ENCODE measurements at regions not wholly inside any gene's neighbourhood (a gene's known extent, or its start where the extent isn't known, plus 50 kb on each side); places are given as distances from the start of the nearest gene placed in this dataset.

DNA sequence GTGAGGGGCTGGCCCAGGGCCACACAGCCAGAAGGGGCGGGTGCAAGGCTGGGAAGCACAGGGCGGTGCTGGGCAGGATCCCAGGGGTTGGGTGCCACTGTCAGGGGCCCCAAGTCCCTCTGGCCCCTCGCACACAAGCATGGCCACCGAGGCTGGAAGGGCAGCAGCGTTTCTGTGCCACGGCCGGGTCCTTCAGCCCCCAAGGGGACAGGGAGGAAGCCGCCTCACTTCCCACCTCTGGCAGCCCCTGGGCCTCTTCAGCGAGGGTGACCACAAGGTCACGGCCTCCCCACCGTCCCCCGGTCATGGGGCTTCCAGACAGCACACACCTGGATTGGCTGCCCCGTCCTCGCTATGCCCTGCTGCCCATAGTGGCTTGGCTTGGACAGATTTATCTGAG lies 77.1 kb upstream of the TTC34 start:
- no peak overlapping the region for H3K4me3 ChIP-seq (ENCODE audit: extremely low read depth, insufficient read depth, low read length, poor library complexity, severe bottlenecking)
- H3K36me3 ChIP-seq (ENCODE audit: control insufficient read depth, insufficient read depth, low read length) = no peaks in the 10 kb centered on the region
- 68 to 84% methylated on average over 5 to 14 of the region's 14 CpGs for WGBS, 2 experiments (ENCODE audit: insufficient coverage in 2 of 2)
- peaks cover 45% of the 10 kb centered on the region for H3K9me3 ChIP-seq (ENCODE audit: control insufficient read depth, low read length)
- no peak overlapping the region for H3K27ac ChIP-seq (ENCODE audit: low read depth, low read length, severe bottlenecking)
- no peaks in the 10 kb centered on the region for H3K4me1 ChIP-seq (ENCODE audit: control insufficient read depth, insufficient read depth, low read length, poor library complexity, severe bottlenecking)

DNA sequence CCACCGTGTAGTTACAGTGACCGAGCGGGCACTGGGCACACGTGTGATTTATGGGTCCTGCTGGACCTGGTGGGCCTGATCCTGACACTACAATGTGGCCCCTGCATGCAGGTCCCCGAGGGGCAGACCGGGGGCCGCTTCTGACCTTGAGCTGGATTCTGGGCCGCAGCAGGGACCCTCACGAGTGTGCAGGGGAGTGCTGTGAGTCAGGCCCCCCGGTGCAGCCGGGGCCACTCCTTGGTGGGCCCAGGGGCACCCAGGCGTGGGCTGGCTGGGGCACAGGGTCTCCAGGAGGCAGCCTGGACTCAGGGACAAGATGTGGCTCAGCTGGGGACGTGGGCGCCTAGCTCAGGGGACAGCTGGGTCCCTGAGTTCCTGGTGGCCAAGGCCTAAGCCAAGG lies 77.5 kb upstream of the TTC34 start:
- H3K9me3 ChIP-seq (ENCODE audit: control insufficient read depth, low read length) = peaks cover 41% of the 10 kb centered on the region
- H3K36me3 ChIP-seq (ENCODE audit: control insufficient read depth, insufficient read depth, low read length) = no peaks in the 10 kb centered on the region
- H3K4me3 ChIP-seq (ENCODE audit: extremely low read depth, insufficient read depth, low read length, poor library complexity, severe bottlenecking) = no peak overlapping the region
- no peaks in the 10 kb centered on the region for H3K4me1 ChIP-seq (ENCODE audit: control insufficient read depth, insufficient read depth, low read length, poor library complexity, severe bottlenecking)
- 87 to 88% methylated on average over 14 of the region's 14 CpGs for WGBS, 2 experiments (ENCODE audit: insufficient coverage in 2 of 2)
- H3K27ac ChIP-seq (ENCODE audit: low read depth, low read length, severe bottlenecking) = no peak overlapping the region

- Histone ChIP-seq H3K4me1 (ENCODE audit: control insufficient read depth, insufficient read depth, low read length, poor library complexity, severe bottlenecking) (no peaks in the 10 kb centered on the region), H3K4me3 (ENCODE audit: extremely low read depth, insufficient read depth, low read length, poor library complexity, severe bottlenecking) (no peak overlapping the region), H3K27ac (ENCODE audit: low read depth, low read length, severe bottlenecking) (no peak overlapping the region), H3K9me3 (ENCODE audit: control insufficient read depth, low read length) (peaks cover 36% of the 10 kb centered on the region), H3K36me3 (ENCODE audit: control insufficient read depth, insufficient read depth, low read length) (no peaks in the 10 kb centered on the region)
- WGBS, 2 experiments (ENCODE audit: insufficient coverage in 2 of 2) = 87 to 92% methylated on average over 13 to 14 of the region's 18 CpGs
Measured at GRCh38 chr1:2879591-2879990, 78.1 kb upstream of the TTC34 start.

DNA sequence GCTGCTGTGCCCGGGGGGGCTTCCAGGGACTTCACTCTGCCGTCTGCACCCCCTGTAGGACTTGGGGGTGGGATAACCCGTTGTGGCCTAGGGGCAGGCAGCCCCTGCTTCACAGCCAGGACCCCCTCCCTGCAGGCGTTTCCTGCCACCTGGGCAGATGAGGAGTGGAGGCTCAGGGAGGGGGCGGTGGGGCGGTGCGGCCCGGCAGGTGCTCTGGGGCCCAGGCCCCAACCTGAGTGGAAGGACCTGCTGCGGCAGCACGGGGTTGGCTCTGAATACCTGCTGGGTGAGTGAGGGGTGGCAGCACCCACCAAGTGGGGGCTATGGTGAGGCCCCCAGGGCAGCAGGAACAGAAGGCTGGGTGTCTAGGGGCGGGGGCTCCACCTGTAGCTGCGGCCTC lies 78.6 kb upstream of the TTC34 start:
- Histone ChIP-seq H3K36me3 (ENCODE audit: control insufficient read depth, insufficient read depth, low read length) (no peaks in the 10 kb centered on the region), H3K4me1 (ENCODE audit: control insufficient read depth, insufficient read depth, low read length, poor library complexity, severe bottlenecking) (no peaks in the 10 kb centered on the region), H3K4me3 (ENCODE audit: extremely low read depth, insufficient read depth, low read length, poor library complexity, severe bottlenecking) (no peak overlapping the region), H3K9me3 (ENCODE audit: control insufficient read depth, low read length) (peaks cover 36% of the 10 kb centered on the region), H3K27ac (ENCODE audit: low read depth, low read length, severe bottlenecking) (no peak overlapping the region)
- 82 to 84% methylated on average over 7 to 11 of the region's 12 CpGs for WGBS, 2 experiments (ENCODE audit: insufficient coverage in 2 of 2)

GRCh38 chr1:2880812-2881295 lies 79.4 kb upstream of the TTC34 start:
- 83 to 87% methylated on average over 14 to 15 of the region's 15 CpGs for WGBS, 2 experiments (ENCODE audit: insufficient coverage in 2 of 2)
- H3K27ac ChIP-seq (ENCODE audit: low read depth, low read length, severe bottlenecking) = no peak overlapping the region
- no peak overlapping the region for H3K4me3 ChIP-seq (ENCODE audit: extremely low read depth, insufficient read depth, low read length, poor library complexity, severe bottlenecking)
- H3K36me3 ChIP-seq (ENCODE audit: control insufficient read depth, insufficient read depth, low read length) = no peaks in the 10 kb centered on the region
- H3K9me3 ChIP-seq (ENCODE audit: control insufficient read depth, low read length) = peaks cover 35% of the 10 kb centered on the region
- no peaks in the 10 kb centered on the region for H3K4me1 ChIP-seq (ENCODE audit: control insufficient read depth, insufficient read depth, low read length, poor library complexity, severe bottlenecking)

DNA sequence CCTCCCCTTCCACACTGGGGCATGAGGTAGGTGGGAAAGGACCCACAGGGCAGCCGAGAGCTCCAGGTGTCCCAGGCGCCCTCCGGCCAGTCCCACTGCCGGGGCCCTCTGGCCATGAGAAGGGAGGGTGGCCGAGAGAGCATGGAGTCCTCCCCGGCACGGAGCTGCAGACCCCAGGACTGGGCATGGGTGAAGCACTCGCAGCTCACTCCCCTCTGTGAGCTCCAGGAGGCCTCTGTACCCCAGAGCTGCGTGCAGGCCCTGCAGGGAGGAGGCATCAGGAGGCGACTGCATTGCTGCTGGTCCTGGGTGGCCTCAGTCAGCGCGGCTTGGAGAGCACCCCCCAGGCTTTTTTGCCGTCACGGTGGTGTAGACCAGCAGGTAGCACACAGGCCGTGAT lies 80.1 kb upstream of the TTC34 start:
- no peak overlapping the region for H3K27ac ChIP-seq (ENCODE audit: low read depth, low read length, severe bottlenecking)
- H3K4me1 ChIP-seq (ENCODE audit: control insufficient read depth, insufficient read depth, low read length, poor library complexity, severe bottlenecking) = no peaks in the 10 kb centered on the region
- no peak overlapping the region for H3K4me3 ChIP-seq (ENCODE audit: extremely low read depth, insufficient read depth, low read length, poor library complexity, severe bottlenecking)
- no peaks in the 10 kb centered on the region for H3K36me3 ChIP-seq (ENCODE audit: control insufficient read depth, insufficient read depth, low read length)
- peaks cover 29% of the 10 kb centered on the region for H3K9me3 ChIP-seq (ENCODE audit: control insufficient read depth, low read length)
- 76 to 77% methylated on average over 13 to 15 of the region's 15 CpGs for WGBS, 2 experiments (ENCODE audit: insufficient coverage in 2 of 2)

DNA sequence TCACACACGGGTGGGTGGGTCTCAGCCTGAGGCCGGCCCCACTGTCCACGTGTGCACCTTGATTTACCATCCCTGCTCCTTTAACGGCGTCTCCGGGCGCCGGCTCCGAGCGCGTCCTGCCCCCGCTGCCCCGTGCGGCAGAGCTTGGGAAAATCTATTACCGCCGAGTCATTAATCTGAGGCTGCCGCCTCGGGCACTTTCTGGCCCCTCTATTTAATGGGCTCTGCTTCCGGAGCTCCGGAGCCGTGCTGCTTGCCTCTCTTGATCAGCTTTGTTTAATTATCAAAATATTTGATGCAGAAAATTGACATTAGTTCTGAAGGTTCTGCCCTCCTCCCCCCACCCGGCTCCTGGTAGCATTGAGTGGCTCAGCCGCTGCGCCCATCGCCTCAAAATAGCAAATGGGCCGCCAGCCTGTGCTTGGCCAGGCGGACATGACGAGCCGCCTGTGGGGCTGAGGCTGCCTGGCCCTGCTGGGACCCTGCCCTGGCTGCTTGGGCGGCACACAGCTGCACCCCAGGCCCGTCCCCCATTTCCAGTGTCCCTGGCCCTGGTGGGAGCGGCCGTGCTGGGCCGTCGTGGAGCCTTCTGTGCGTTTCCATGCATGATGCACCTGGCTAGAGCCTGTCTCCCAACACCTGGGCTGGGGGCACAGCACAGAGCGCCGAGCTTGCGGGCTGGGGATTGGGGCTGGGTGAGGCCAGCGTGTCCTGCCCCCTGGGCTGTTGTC lies 81.6 kb upstream of the TTC34 start:
- Histone ChIP-seq H3K36me3 (ENCODE audit: control insufficient read depth, insufficient read depth, low read length) (no peaks in the 10 kb centered on the region), H3K27ac (ENCODE audit: low read depth, low read length, severe bottlenecking) (no peak overlapping the region), H3K4me3 (ENCODE audit: extremely low read depth, insufficient read depth, low read length, poor library complexity, severe bottlenecking) (no peak overlapping the region), H3K9me3 (ENCODE audit: control insufficient read depth, low read length) (peaks cover 24% of the 10 kb centered on the region), H3K4me1 (ENCODE audit: control insufficient read depth, insufficient read depth, low read length, poor library complexity, severe bottlenecking) (no peaks in the 10 kb centered on the region)
- WGBS, 2 experiments (ENCODE audit: insufficient coverage in 2 of 2) = 84 to 88% methylated on average over 34 to 37 of the region's 40 CpGs

DNA sequence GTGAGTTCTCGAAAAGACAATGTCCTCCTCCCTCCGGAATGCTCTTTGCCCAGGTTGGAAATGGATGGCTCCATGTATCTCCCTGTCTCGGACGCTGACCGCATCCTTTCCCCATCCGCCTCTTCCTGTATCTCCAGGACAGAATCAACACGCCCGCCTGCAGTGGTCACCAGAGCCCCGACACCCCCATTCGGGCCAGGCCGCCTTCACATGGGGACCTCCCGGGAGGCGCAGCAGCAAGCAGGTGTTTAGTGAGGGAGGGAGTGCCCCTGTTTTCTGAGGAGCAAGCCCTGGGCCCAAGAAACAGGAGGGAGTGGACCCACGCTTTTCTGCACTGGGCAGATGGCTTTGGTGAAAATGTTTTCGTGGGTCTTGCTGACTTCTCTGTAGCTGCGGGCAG lies 83.5 kb upstream of the TTC34 start:
- 88 to 92% methylated on average over 15 to 16 of the region's 16 CpGs for WGBS, 2 experiments (ENCODE audit: insufficient coverage in 2 of 2)
- H3K4me3 ChIP-seq (ENCODE audit: extremely low read depth, insufficient read depth, low read length, poor library complexity, severe bottlenecking) = no peak overlapping the region
- peaks cover 16% of the 10 kb centered on the region for H3K9me3 ChIP-seq (ENCODE audit: control insufficient read depth, low read length)
- no peaks in the 10 kb centered on the region for H3K36me3 ChIP-seq (ENCODE audit: control insufficient read depth, insufficient read depth, low read length)
- H3K4me1 ChIP-seq (ENCODE audit: control insufficient read depth, insufficient read depth, low read length, poor library complexity, severe bottlenecking) = no peaks in the 10 kb centered on the region
- H3K27ac ChIP-seq (ENCODE audit: low read depth, low read length, severe bottlenecking) = no peak overlapping the region

- Histone ChIP-seq H3K9me3 (ENCODE audit: control insufficient read depth, low read length) (peaks cover 20% of the 10 kb centered on the region), H3K4me3 (ENCODE audit: extremely low read depth, insufficient read depth, low read length, poor library complexity, severe bottlenecking) (no peak overlapping the region), H3K27ac (ENCODE audit: low read depth, low read length, severe bottlenecking) (no peak overlapping the region), H3K4me1 (ENCODE audit: control insufficient read depth, insufficient read depth, low read length, poor library complexity, severe bottlenecking) (no peaks in the 10 kb centered on the region), H3K36me3 (ENCODE audit: control insufficient read depth, insufficient read depth, low read length) (no peaks in the 10 kb centered on the region)
- WGBS, 2 experiments (ENCODE audit: insufficient coverage in 2 of 2) = 61 to 85% methylated on average over 7 to 10 of the region's 10 CpGs
Measured at GRCh38 chr1:2886631-2887030, 85.1 kb upstream of the TTC34 start.

DNA sequence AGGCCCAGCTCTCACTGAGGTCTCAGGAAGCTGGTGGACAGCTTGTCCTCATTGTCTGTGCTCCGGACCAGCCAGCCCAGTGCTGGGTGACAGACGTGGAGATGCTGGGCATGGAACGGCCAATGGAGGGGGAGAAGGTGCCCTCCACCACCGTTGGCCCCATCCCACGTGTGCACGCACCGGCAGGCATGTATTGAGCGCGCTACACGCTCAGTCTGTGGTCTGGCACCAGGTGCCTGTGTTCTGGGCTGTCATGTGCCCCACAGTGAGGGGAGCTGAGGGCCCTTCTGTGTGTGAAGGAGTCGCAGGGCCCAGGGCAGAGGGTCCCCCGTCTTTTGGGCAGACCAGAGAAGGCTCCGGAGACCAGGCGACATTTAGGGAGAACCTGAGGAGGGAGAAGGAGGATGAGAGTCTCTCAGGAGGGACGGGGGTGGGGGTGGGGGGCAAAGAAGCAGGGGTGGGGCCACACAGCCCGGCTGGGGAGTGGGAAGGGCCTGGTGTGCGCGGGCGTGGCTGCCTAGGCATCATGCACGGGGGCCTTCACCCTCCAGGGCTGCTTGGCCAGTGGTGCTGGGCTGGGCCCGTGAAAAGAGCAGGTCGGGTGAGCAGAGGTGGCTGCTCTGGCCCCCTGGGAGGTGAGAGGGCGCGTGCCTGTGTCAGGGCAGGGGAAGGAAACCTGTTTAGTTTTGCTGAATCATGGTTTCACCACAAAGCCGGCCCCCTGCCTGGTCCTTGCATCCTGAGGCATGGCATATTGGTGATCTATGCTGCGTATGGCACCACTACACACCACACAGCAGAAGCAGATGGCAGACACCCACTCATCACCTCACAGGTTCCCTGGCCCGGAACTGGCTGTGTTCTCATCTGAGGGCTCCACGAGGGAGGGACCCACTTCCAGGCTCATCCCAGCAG lies 86.7 kb upstream of the TTC34 start:
- WGBS, 2 experiments (ENCODE audit: insufficient coverage in 2 of 2) = 83 to 86% methylated on average over 21 to 23 of the region's 28 CpGs
- Histone ChIP-seq H3K27ac (ENCODE audit: low read depth, low read length, severe bottlenecking) (no peak overlapping the region), H3K36me3 (ENCODE audit: control insufficient read depth, insufficient read depth, low read length) (no peaks in the 10 kb centered on the region), H3K9me3 (ENCODE audit: control insufficient read depth, low read length) (peaks cover 20% of the 10 kb centered on the region), H3K4me1 (ENCODE audit: control insufficient read depth, insufficient read depth, low read length, poor library complexity, severe bottlenecking) (no peaks in the 10 kb centered on the region), H3K4me3 (ENCODE audit: extremely low read depth, insufficient read depth, low read length, poor library complexity, severe bottlenecking) (no peak overlapping the region)
